Ishikawa (cell line): ENCODE measurements at regions not wholly inside any gene's neighbourhood (a gene's known extent, or its start where the extent isn't known, plus 50 kb on each side); places are given as distances from the start of the nearest gene placed in this dataset.

ENCODE experiments used
- CEBPB ChIP-seq: IDR thresholded peaks from 2 replicates; pipeline ENCODE4 v1.6.1; 2012
- CREB1 ChIP-seq: IDR thresholded peaks from 2 replicates; pipeline ENCODE4 v1.6.1; 2012; ENCODE audit warnings: low read depth
- EGR1 ChIP-seq: IDR thresholded peaks from 2 replicates; pipeline ENCODE4 v1.6.1; 2012
- EP300 ChIP-seq: IDR thresholded peaks from 2 replicates; pipeline ENCODE4 v1.6.1; 2012; ENCODE audit warnings: borderline replicate concordance
- FOXM1 ChIP-seq: IDR thresholded peaks from 2 replicates; pipeline ENCODE4 v1.6.1; 2012; ENCODE audit warnings: low read depth, borderline replicate concordance
- MAX ChIP-seq: IDR thresholded peaks from 2 replicates; pipeline ENCODE4 v1.6.1; 2012
- NFIC ChIP-seq: IDR thresholded peaks from 2 replicates; pipeline ENCODE4 v1.6.1; 2012
- RAD21 ChIP-seq: IDR thresholded peaks from 2 replicates; pipeline ENCODE4 v1.6.1; 2012; ENCODE audit warnings: low read depth
- REST ChIP-seq: IDR thresholded peaks from 2 replicates; pipeline ENCODE4 v1.6.1; 2012; ENCODE audit warnings: low read depth, mild to moderate bottlenecking
- TAF1 ChIP-seq: IDR thresholded peaks from 2 replicates; pipeline ENCODE4 v1.6.1; 2012; ENCODE audit warnings: low read depth, mild to moderate bottlenecking
- TCF12 ChIP-seq: IDR thresholded peaks from 2 replicates; pipeline ENCODE4 v1.6.1; 2012; ENCODE audit warnings: low read depth
- TEAD4 ChIP-seq: IDR thresholded peaks from 2 replicates; pipeline ENCODE4 v1.6.1; 2012
- USF1 ChIP-seq: IDR thresholded peaks from 2 replicates; pipeline ENCODE4 v1.6.1; 2012
- YY1 ChIP-seq: IDR thresholded peaks from 2 replicates; pipeline ENCODE4 v1.6.1; 2012; ENCODE audit warnings: low read depth
- ZBTB7A ChIP-seq: IDR thresholded peaks from 2 replicates; pipeline ENCODE4 v1.6.1; 2012; ENCODE audit warnings: low read depth

GRCh38 chr3:59595830-59596229 lies 546.0 kb upstream of the CFAP20DC start:
- TF ChIP-seq NFIC (no peak), REST (no peak), CREB1 (no peak), FOXM1 (no peak), TEAD4 (no peak), MAX (no peak), CEBPB (no peak), TCF12 (no peak), EP300 (no peak), ZBTB7A (no peak), YY1 (no peak), EGR1 (no peak), TAF1 (no peak), USF1 (no peak), RAD21 (no peak)

- TF ChIP-seq TCF12: no peak
- no peak for TF ChIP-seq YY1
- no peak for TF ChIP-seq NFIC
- no peak for TF ChIP-seq EGR1
- TF ChIP-seq EP300: no peak
- TF ChIP-seq CREB1: no peak
- TF ChIP-seq ZBTB7A: no peak
- TF ChIP-seq USF1: no peak
- no peak for TF ChIP-seq REST
- TF ChIP-seq TAF1: no peak
- TF ChIP-seq FOXM1: no peak
- TF ChIP-seq MAX: no peak
- no peak for TF ChIP-seq RAD21
These were observed 543.6 kb upstream of the CFAP20DC start for GRCh38 chr3:59593380-59593779.

GRCh38 chr3:59580996-59581395 lies 531.2 kb upstream of the CFAP20DC start:
- TF ChIP-seq NFIC (no peak), FOXM1 (no peak), CEBPB (no peak), EGR1 (no peak), TAF1 (no peak), EP300 (no peak), TCF12 (no peak)

- no peak for TF ChIP-seq USF1
These were observed 530.7 kb upstream of the CFAP20DC start for GRCh38 chr3:59580499-59580898.

- TF ChIP-seq TEAD4: no peak
- TF ChIP-seq CREB1: no peak
- no peak for TF ChIP-seq TCF12
- TF ChIP-seq RAD21: no peak
- TF ChIP-seq ZBTB7A: no peak
- no peak for TF ChIP-seq YY1
These were observed 528.3 kb upstream of the CFAP20DC start for GRCh38 chr3:59578129-59578528.

GRCh38 chr3:59576606-59577005 lies 526.8 kb upstream of the CFAP20DC start:
- TF ChIP-seq CEBPB (no peak), TEAD4 (no peak), RAD21 (no peak), TCF12 (no peak), CREB1 (no peak), EGR1 (no peak), REST (no peak), MAX (no peak), EP300 (no peak), FOXM1 (no peak), TAF1 (no peak), ZBTB7A (no peak), NFIC (no peak), USF1 (no peak), YY1 (no peak)
